Activated CD4-positive, alpha-beta T cell treated with anti-CD3 and anti-CD28 coated beads, Interleukin-2, amount 10 ng/mL, durations not matched to agents 7 days and 5 days (primary cell): ENCODE measurements at regions not wholly inside any gene's neighbourhood (a gene's known extent, or its start where the extent isn't known, plus 50 kb on each side); places are given as distances from the start of the nearest gene placed in this dataset.

Experiments used
- CTCF ChIA-PET: fragments of 350-600 bp; sonication (Branson Sonifier 250); formaldehyde crosslinking; loops from one replicate; lab custom pipeline; 2021; ENCODE audit warnings: antibody characterized with exemption; lab: Charles Lee
- POLR2A ChIA-PET: fragments of 350-600 bp; sonication (Branson Sonifier 250); formaldehyde crosslinking; loops from one replicate; lab custom pipeline; 2021; ENCODE audit warnings: antibody characterized with exemption; lab: Charles Lee
- DNase-seq: peaks from one replicate; pipeline ENCODE4 v3.0.0-alpha.2; 2020
- H3K27ac Mint-ChIP-seq: one replicate; pipeline ENCODE4 v1.8.0; 2021; ENCODE audit warnings: mild to moderate bottlenecking, moderate library complexity, mixed read lengths
- H3K27me3 Mint-ChIP-seq: one replicate; pipeline ENCODE4 v1.8.0; 2021; ENCODE audit warnings: mixed read lengths
- H3K36me3 Mint-ChIP-seq: one replicate; pipeline ENCODE4 v1.8.0; 2021; ENCODE audit warnings: low read depth, mixed read lengths
- H3K4me1 Mint-ChIP-seq: one replicate; pipeline ENCODE4 v1.8.0; 2021; ENCODE audit warnings: mixed read lengths
- H3K4me3 Mint-ChIP-seq: one replicate; pipeline ENCODE4 v1.8.0; 2021; ENCODE audit warnings: mild to moderate bottlenecking, moderate library complexity, mixed read lengths
- H3K9me3 Mint-ChIP-seq: one replicate; pipeline ENCODE4 v1.8.0; 2021; ENCODE audit warnings: mixed read lengths

GRCh38 chr10:78140066-78140630, 106.5 kb downstream of the RPS24 start:
- ChIA-PET CTCF (no interaction called here), POLR2A (no interaction called here)
- H3K36me3 Mint-ChIP-seq = no peaks in the 10 kb centered on the region

GRCh38 chr10:78143576-78143975, 109.9 kb downstream of the RPS24 start:
- H3K27me3 Mint-ChIP-seq = no peaks in the 10 kb centered on the region
- no peak overlapping the region for H3K4me3 Mint-ChIP-seq
- no peak overlapping the region for H3K27ac Mint-ChIP-seq
- H3K36me3 Mint-ChIP-seq = no peaks in the 10 kb centered on the region
- peaks cover 6% of the 10 kb centered on the region for H3K9me3 Mint-ChIP-seq
- CTCF ChIA-PET = no interaction called here
- POLR2A ChIA-PET = no interaction called here
- no peak for DNase-seq
- H3K4me1 Mint-ChIP-seq = no peaks in the 10 kb centered on the region

More at GRCh38 chr10:78140066-78140630, 106.5 kb downstream of the RPS24 start:
- H3K4me3 Mint-ChIP-seq = no peak overlapping the region
- no peak for DNase-seq
- no peak overlapping the region for H3K27ac Mint-ChIP-seq
- peaks cover 2% of the 10 kb centered on the region for H3K9me3 Mint-ChIP-seq
- H3K4me1 Mint-ChIP-seq = no peaks in the 10 kb centered on the region
- H3K27me3 Mint-ChIP-seq = no peaks in the 10 kb centered on the region

GRCh38 chr10:78146200-78146599, 112.5 kb downstream of the RPS24 start:
- H3K4me1 Mint-ChIP-seq = no peaks in the 10 kb centered on the region
- peaks cover 6% of the 10 kb centered on the region for H3K9me3 Mint-ChIP-seq
- H3K27me3 Mint-ChIP-seq = no peaks in the 10 kb centered on the region
- DNase-seq = no peak
- CTCF ChIA-PET = interaction anchor here (1.3 kb wide), 1 partner anchor 47 kb away, joined by 3 read pairs; no protein-coding TSS in a partner anchor
- no peaks in the 10 kb centered on the region for H3K36me3 Mint-ChIP-seq
- POLR2A ChIA-PET = interaction anchor here (0.6 kb wide), 1 partner anchor 100 kb away, joined by 4 read pairs; no protein-coding TSS in a partner anchor
- no peak overlapping the region for H3K27ac Mint-ChIP-seq
- H3K4me3 Mint-ChIP-seq = no peak overlapping the region

GRCh38 chr10:78147202-78147601, 113.5 kb downstream of the RPS24 start:
- no peak overlapping the region for H3K27ac Mint-ChIP-seq
- peaks cover 6% of the 10 kb centered on the region for H3K9me3 Mint-ChIP-seq
- H3K4me3 Mint-ChIP-seq = no peak overlapping the region
- no peaks in the 10 kb centered on the region for H3K27me3 Mint-ChIP-seq
- ChIA-PET CTCF (no interaction called here), POLR2A (no interaction called here)
- no peak for DNase-seq
- no peaks in the 10 kb centered on the region for H3K36me3 Mint-ChIP-seq
- H3K4me1 Mint-ChIP-seq = no peaks in the 10 kb centered on the region

- H3K27me3 Mint-ChIP-seq = no peaks in the 10 kb centered on the region
- peaks cover 4% of the 10 kb centered on the region for H3K9me3 Mint-ChIP-seq
- no peaks in the 10 kb centered on the region for H3K36me3 Mint-ChIP-seq
- ChIA-PET POLR2A (no interaction called here), CTCF (no interaction called here)
- H3K27ac Mint-ChIP-seq = no peak overlapping the region
- no peak for DNase-seq
- H3K4me1 Mint-ChIP-seq = no peaks in the 10 kb centered on the region
- no peak overlapping the region for H3K4me3 Mint-ChIP-seq
These were observed 114.7 kb downstream of the RPS24 start for GRCh38 chr10:78148216-78148960.

GRCh38 chr10:78148961-78149612, 115.4 kb downstream of the RPS24 start:
- ChIA-PET CTCF (no interaction called here), POLR2A (no interaction called here)
- Mint-ChIP-seq H3K4me1 (no peaks in the 10 kb centered on the region), H3K4me3 (no peak overlapping the region), H3K9me3 (peaks cover 4% of the 10 kb centered on the region), H3K27ac (no peak overlapping the region), H3K27me3 (no peaks in the 10 kb centered on the region), H3K36me3 (no peaks in the 10 kb centered on the region)
- DNase-seq = no peak

- H3K9me3 Mint-ChIP-seq = peaks cover 4% of the 10 kb centered on the region
- H3K36me3 Mint-ChIP-seq = no peaks in the 10 kb centered on the region
- no peak overlapping the region for H3K4me3 Mint-ChIP-seq
- ChIA-PET POLR2A (no interaction called here), CTCF (interaction anchor here (1.6 kb wide), 1 partner anchor 25 kb away, joined by 3 read pairs; no protein-coding TSS in a partner anchor)
- no peak for DNase-seq
- H3K27me3 Mint-ChIP-seq = no peaks in the 10 kb centered on the region
- no peak overlapping the region for H3K27ac Mint-ChIP-seq
- no peaks in the 10 kb centered on the region for H3K4me1 Mint-ChIP-seq
These were observed 117.1 kb downstream of the RPS24 start for GRCh38 chr10:78150756-78151155.

GRCh38 chr10:78155722-78156121, 122.1 kb downstream of the RPS24 start:
- H3K4me1 Mint-ChIP-seq = no peaks in the 10 kb centered on the region
- ChIA-PET POLR2A (no interaction called here), CTCF (no interaction called here)
- no peak for DNase-seq
- no peaks in the 10 kb centered on the region for H3K9me3 Mint-ChIP-seq
- H3K27me3 Mint-ChIP-seq = no peaks in the 10 kb centered on the region
- H3K27ac Mint-ChIP-seq = no peak overlapping the region
- no peak overlapping the region for H3K4me3 Mint-ChIP-seq
- no peaks in the 10 kb centered on the region for H3K36me3 Mint-ChIP-seq

- DNase-seq = no peak
- Mint-ChIP-seq H3K4me1 (no peaks in the 10 kb centered on the region), H3K4me3 (no peak overlapping the region), H3K27me3 (no peaks in the 10 kb centered on the region), H3K27ac (no peak overlapping the region), H3K9me3 (no peaks in the 10 kb centered on the region), H3K36me3 (no peaks in the 10 kb centered on the region)
- ChIA-PET CTCF (interaction anchor here (1.3 kb wide), 1 partner anchor 9 kb away, joined by 4 read pairs; no protein-coding TSS in a partner anchor), POLR2A (no interaction called here)
These were observed 126.9 kb downstream of the RPS24 start for GRCh38 chr10:78160591-78160990.

GRCh38 chr10:78162853-78163252, 129.2 kb downstream of the RPS24 start:
- Mint-ChIP-seq H3K4me1 (no peaks in the 10 kb centered on the region), H3K36me3 (no peaks in the 10 kb centered on the region), H3K4me3 (no peak overlapping the region), H3K9me3 (no peaks in the 10 kb centered on the region), H3K27ac (no peak overlapping the region), H3K27me3 (no peaks in the 10 kb centered on the region)
- no peak for DNase-seq
- ChIA-PET POLR2A (no interaction called here), CTCF (no interaction called here)

GRCh38 chr10:78164702-78165101, 131.0 kb downstream of the RPS24 start:
- no peak overlapping the region for H3K4me3 Mint-ChIP-seq
- H3K27ac Mint-ChIP-seq = no peak overlapping the region
- H3K27me3 Mint-ChIP-seq = peaks cover 2% of the 10 kb centered on the region
- no peak for DNase-seq
- no peaks in the 10 kb centered on the region for H3K4me1 Mint-ChIP-seq
- H3K9me3 Mint-ChIP-seq = no peaks in the 10 kb centered on the region
- POLR2A ChIA-PET = no interaction called here
- H3K36me3 Mint-ChIP-seq = no peaks in the 10 kb centered on the region
- CTCF ChIA-PET = no interaction called here

- Mint-ChIP-seq H3K27me3 (peaks cover 2% of the 10 kb centered on the region), H3K4me3 (no peak overlapping the region)
- CTCF ChIA-PET = no interaction called here
These were observed 131.5 kb downstream of the RPS24 start for GRCh38 chr10:78165172-78165571.

GRCh38 chr10:78165617-78166016, 132.0 kb downstream of the RPS24 start:
- no peak overlapping the region for H3K4me3 Mint-ChIP-seq
- no peaks in the 10 kb centered on the region for H3K36me3 Mint-ChIP-seq
- no peaks in the 10 kb centered on the region for H3K4me1 Mint-ChIP-seq
- DNase-seq = no peak
- peaks cover 2% of the 10 kb centered on the region for H3K27me3 Mint-ChIP-seq
- CTCF ChIA-PET = no interaction called here
- no peak overlapping the region for H3K27ac Mint-ChIP-seq
- H3K9me3 Mint-ChIP-seq = no peaks in the 10 kb centered on the region
- POLR2A ChIA-PET = no interaction called here

More at GRCh38 chr10:78165172-78165571, 131.5 kb downstream of the RPS24 start:
- DNase-seq = no peak
- Mint-ChIP-seq H3K36me3 (no peaks in the 10 kb centered on the region), H3K4me1 (no peaks in the 10 kb centered on the region), H3K27ac (no peak overlapping the region), H3K9me3 (no peaks in the 10 kb centered on the region)
- POLR2A ChIA-PET = no interaction called here
